CD4-positive, alpha-beta T cell treated with Interleukin-1 beta for 1 hour (primary cell): ENCODE measurements at regions not wholly inside any gene's neighbourhood (a gene's known extent, or its start where the extent isn't known, plus 50 kb on each side); places are given as distances from the start of the nearest gene placed in this dataset.

Experiments used
- DNase-seq, 2 donors: peaks; one replicate each; pipeline ENCODE4 v3.0.0-alpha.2; 2020 to 2022

- DNase-seq: no peak
Observed at GRCh38 chr5:135234666-135235401, 164.2 kb downstream of the MACROH2A1 start.

GRCh38 chr5:135234242-135234641, 164.8 kb downstream of the MACROH2A1 start:
- no peak for DNase-seq

- DNase-seq: no peak
Observed at GRCh38 chr5:135233477-135233876, 165.6 kb downstream of the MACROH2A1 start.

GRCh38 chr5:135232958-135233357, 166.1 kb downstream of the MACROH2A1 start:
- no peak for DNase-seq

GRCh38 chr5:135231289-135231688, 167.7 kb downstream of the MACROH2A1 start:
- no peak for DNase-seq

- DNase-seq: peak in 1 of 2 donors; percentile 26
Observed at GRCh38 chr5:135230251-135230925, 168.6 kb downstream of the MACROH2A1 start.

- DNase-seq: no peak
Observed at GRCh38 chr5:135229679-135230132, 169.3 kb downstream of the MACROH2A1 start.

- DNase-seq: no peak
Observed at GRCh38 chr5:135229122-135229521, 169.9 kb downstream of the MACROH2A1 start.

- DNase-seq: no peak
Observed at GRCh38 chr5:135228222-135228621, 170.8 kb downstream of the MACROH2A1 start.

GRCh38 chr5:135227064-135228022, 171.7 kb downstream of the MACROH2A1 start:
- DNase-seq: no peak

- peak in 1 of 2 donors; percentile 6 for DNase-seq
Observed at GRCh38 chr5:135225856-135226560, 173.0 kb downstream of the MACROH2A1 start.

- DNase-seq: no peak
Observed at GRCh38 chr5:135223891-135224625, 175.0 kb downstream of the MACROH2A1 start.

- no peak for DNase-seq
Observed at GRCh38 chr5:135223404-135223803, 175.6 kb downstream of the MACROH2A1 start.

GRCh38 chr5:135222771-135223170, 176.3 kb downstream of the MACROH2A1 start:
- no peak for DNase-seq

GRCh38 chr5:135222171-135222681, 176.8 kb downstream of the MACROH2A1 start:
- DNase-seq: no peak

GRCh38 chr5:135221696-135222095, 177.3 kb downstream of the MACROH2A1 start:
- DNase-seq: no peak

- no peak for DNase-seq
Observed at GRCh38 chr5:135221187-135221473, 177.9 kb downstream of the MACROH2A1 start.

GRCh38 chr5:135220394-135221186, 178.4 kb downstream of the MACROH2A1 start:
- no peak for DNase-seq

GRCh38 chr5:135219868-135220267, 179.2 kb downstream of the MACROH2A1 start:
- no peak for DNase-seq

GRCh38 chr5:135218790-135219568, 180.1 kb downstream of the MACROH2A1 start:
- DNase-seq: no peak
